GM13976 (cell line): ENCODE measurements at regions not wholly inside any gene's neighbourhood (a gene's known extent, or its start where the extent isn't known, plus 50 kb on each side); places are given as distances from the start of the nearest gene placed in this dataset.
"Not testable (repeated sequence)": the region's sequence is repeated elsewhere in the genome, so short reads cannot be mapped to it uniquely, and the experiment has no call there.

Experiments used
- DNase-seq: peaks from one replicate; pipeline ENCODE4 v3.0.0; 2012; ENCODE audit warnings: low spot score
- CTCF ChIP-seq: IDR thresholded peaks from 2 replicates; pipeline ENCODE4 v1.5.1; 2012; ENCODE audit warnings: borderline replicate concordance, mild to moderate bottlenecking; ENCODE audit not compliant: insufficient read depth; ENCODE audit errors: extremely low read depth, missing control alignments, control extremely low read depth
- in situ Hi-C: fragments of 300-500 bp; cut with MboI; formaldehyde crosslinking; loops from one replicate; pipeline ENCODE4 v1.12.0; 2022; ENCODE audit warnings: low sequenced_read_pairs, mixed read lengths, inconsistent platforms; ENCODE audit not compliant: unreplicated experiment

GRCh38 chr18:51491678-51492372 is 294.3 kb upstream of the MEX3C start:
- DNase-seq, result no peak
- in situ Hi-C loops, result no loop called here
- TF ChIP-seq CTCF, result no peak

- TF ChIP-seq CTCF, result no peak
- DNase-seq, result no peak
- in situ Hi-C loops, result no loop called here
Measured at GRCh38 chr18:51498085-51498855, 300.8 kb upstream of the MEX3C start.

GRCh38 chr18:51503351-51503750 is 305.9 kb upstream of the MEX3C start:
- in situ Hi-C loops, result no loop called here
- no peak for DNase-seq
- TF ChIP-seq CTCF, result no peak

- no peak for DNase-seq
- in situ Hi-C loops, result no loop called here
- TF ChIP-seq CTCF, result no peak
Measured at GRCh38 chr18:51506811-51507210, 309.3 kb upstream of the MEX3C start.

GRCh38 chr18:51508410-51508809 is 310.9 kb upstream of the MEX3C start:
- in situ Hi-C loops, DNase-seq: not testable (repeated sequence)

GRCh38 chr18:51510020-51510419 is 312.5 kb upstream of the MEX3C start:
- in situ Hi-C loops, result no loop called here
- no peak for DNase-seq
- TF ChIP-seq CTCF, result no peak

GRCh38 chr18:51513517-51513916 is 316.0 kb upstream of the MEX3C start:
- TF ChIP-seq CTCF, result no peak
- in situ Hi-C loops, result no loop called here
- DNase-seq, result no peak
